GM12878 (cell line): ENCODE measurements at regions not wholly inside any gene's neighbourhood (a gene's known extent, or its start where the extent isn't known, plus 50 kb on each side); places are given as distances from the start of the nearest gene placed in this dataset.

Experiments
- ATAC-seq: fragments of 200-7000 bp; cut with Tn5 transposase; 3 replicates; pipeline ENCODE4 v1.9.1; 2020; ENCODE audit warnings: mild to moderate bottlenecking, moderate library complexity
- BruUV-seq: library from RNA; stranded (reverse); fragments of 400-500 nt; replicated peaks from 2 replicates; lab custom pipeline; 2021; lab: Mats Ljungman, UMichigan
- CTCF ChIA-PET: fragments of 300-600 bp; sonication (Branson Sonifier 250); formaldehyde crosslinking; extraction: SDS; loops from one replicate; lab custom pipeline; 2021; ENCODE audit warnings: inconsistent platforms; lab: Yijun Ruan, JAX
- POLR2A ChIA-PET: fragments of 350-600 bp; formaldehyde crosslinking; extraction: SDS; loops from one replicate; lab custom pipeline; 2021; ENCODE audit warnings: inconsistent platforms; lab: Charles Lee
- RAD21 ChIA-PET: fragments of 300-600 bp; sonication (Branson Sonifier 250); formaldehyde crosslinking; loops from one replicate; lab custom pipeline; 2023; ENCODE audit warnings: antibody characterized with exemption; ENCODE audit not compliant: unreplicated experiment; lab: Charles Lee
- SMC1A ChIA-PET: fragments of 300-600 bp; sonication (Branson Sonifier 250); formaldehyde crosslinking; loops from one replicate; lab custom pipeline; 2023; ENCODE audit not compliant: unreplicated experiment, uncharacterized antibody; lab: Charles Lee
- DNase-seq: peaks from one replicate; pipeline ENCODE4 v3.0.0-alpha.2; 2011; ENCODE audit warnings: low read depth, low spot score
- FAIRE-seq: peaks from 3 replicates; lab custom pipeline; 2011; peaks lifted over from hg19 to GRCh38; lab: Jason Lieb, UNC
- H2AFZ ChIP-seq: 2 replicates; pipeline ENCODE4 v1.6.0; 2011; ENCODE audit warnings: low read depth, low read length, control low read depth; ENCODE audit not compliant: control insufficient read depth
- H3K27ac ChIP-seq: 2 replicates; pipeline ENCODE4 v1.5.1; 2011; ENCODE audit warnings: control low read depth; ENCODE audit not compliant: control insufficient read depth, insufficient read depth
- H3K27me3 ChIP-seq, 2 experiments: replicated peaks in 1 of 2; 2 replicates each; pipeline versions ENCODE4 v1.6.0 to v1.6.1; 2011; ENCODE audit warnings: low read length in 1 of 2; ENCODE audit not compliant: control insufficient read depth in 2 of 2, insufficient read depth in 2 of 2
- H3K36me3 ChIP-seq, 2 experiments: 2 replicates each; pipeline ENCODE4 v1.5.1; 2011; ENCODE audit warnings: low read length in 1 of 2; ENCODE audit not compliant: control insufficient read depth in 2 of 2, insufficient read depth in 2 of 2
- H3K4me1 ChIP-seq: 2 replicates; pipeline ENCODE4 v1.6.1; 2011; ENCODE audit warnings: mild to moderate bottlenecking, low read length, moderate library complexity, mixed read lengths; ENCODE audit not compliant: control insufficient read depth, insufficient read depth
- H3K4me2 ChIP-seq: 2 replicates; pipeline ENCODE4 v1.6.0; 2011; ENCODE audit warnings: control low read depth; ENCODE audit not compliant: control insufficient read depth, insufficient read depth
- H3K4me3 ChIP-seq: fragments of 200-600 bp; sonication (generic); 2 replicates; pipeline ENCODE4 v1.5.1; 2016
- H3K79me2 ChIP-seq: 2 replicates; pipeline ENCODE4 v1.6.0; 2011; ENCODE audit warnings: low read length; ENCODE audit not compliant: control insufficient read depth, insufficient read depth
- H3K9ac ChIP-seq: 2 replicates; pipeline ENCODE4 v1.8.0; 2011; ENCODE audit warnings: low read length, control low read depth, mixed read lengths; ENCODE audit not compliant: control insufficient read depth, insufficient read depth
- H3K9me3 ChIP-seq: replicated peaks from 3 replicates; pipeline ENCODE4 v1.5.1; 2011; ENCODE audit warnings: mild to moderate bottlenecking, low read length; ENCODE audit not compliant: control insufficient read depth, insufficient read depth
- H4K20me1 ChIP-seq: 2 replicates; pipeline ENCODE4 v1.6.0; 2011; ENCODE audit not compliant: control insufficient read depth, insufficient read depth
- ATF3 ChIP-seq: IDR thresholded peaks from 2 replicates; pipeline ENCODE4 v1.6.1; 2011; ENCODE audit warnings: low read depth, mild to moderate bottlenecking, low read length, moderate library complexity, borderline replicate concordance; ENCODE audit errors: extremely low read depth
- CHD2 ChIP-seq: IDR thresholded peaks from 2 replicates; pipeline ENCODE4 v1.6.1; 2011; ENCODE audit warnings: low read depth, low read length, improper control_type of control experiment, borderline replicate concordance
- EZH2 ChIP-seq: IDR thresholded peaks from 2 replicates; pipeline ENCODE4 v1.6.1; 2012; ENCODE audit warnings: low read depth, mild to moderate bottlenecking, control low read depth, inconsistent platforms, low read length, borderline replicate concordance; ENCODE audit not compliant: control insufficient read depth
- IKZF1 ChIP-seq: fragments of 450-650 bp; conservative IDR thresholded peaks from 2 replicates; pipeline ENCODE4 v1.6.1; 2017; ENCODE audit warnings: antibody characterized with exemption, mild to moderate bottlenecking
- MTA2 ChIP-seq: fragments of 450-650 bp; IDR thresholded peaks from 2 replicates; pipeline ENCODE4 v1.6.1; 2016; ENCODE audit warnings: low read depth, mild to moderate bottlenecking, moderate library complexity
- NFXL1 ChIP-seq: fragments of 450-650 bp; IDR thresholded peaks from 2 replicates; pipeline ENCODE4 v1.6.1; 2017; ENCODE audit warnings: antibody characterized with exemption, mild to moderate bottlenecking, borderline replicate concordance
- NR2F1 ChIP-seq: fragments of 450-650 bp; conservative IDR thresholded peaks from 2 replicates; pipeline ENCODE4 v1.6.1; 2017; ENCODE audit warnings: mild to moderate bottlenecking
- POLR2AphosphoS2 ChIP-seq: IDR thresholded peaks from 2 replicates; pipeline ENCODE4 v1.6.1; 2011; ENCODE audit warnings: low read depth, mild to moderate bottlenecking, low read length, improper control_type of control experiment, moderate library complexity
- POLR2AphosphoS5 ChIP-seq: IDR thresholded peaks from 2 replicates; pipeline ENCODE4 v1.6.1; 2011; ENCODE audit warnings: mild to moderate bottlenecking, low read length, inconsistent platforms
- RBBP5 ChIP-seq: fragments of 200-600 bp; sonication (generic); conservative IDR thresholded peaks from 2 replicates; pipeline ENCODE4 v1.6.1; 2016
- ZNF24 ChIP-seq: fragments of 450-650 bp; IDR thresholded peaks from 2 replicates; pipeline ENCODE4 v1.6.1; 2017; ENCODE audit warnings: antibody characterized with exemption, mild to moderate bottlenecking
- ZNF274 ChIP-seq: IDR thresholded peaks from one replicate; pipeline ENCODE4 v1.8.0; 2011; ENCODE audit not compliant: insufficient read length, insufficient read depth
- WGBS: methylation state at CpG from one replicate; pipeline ENCODE4 v1.1.6; 2016; ENCODE audit warnings: low lambda C conversion rate; ENCODE audit not compliant: insufficient replicate concordance, insufficient coverage; ENCODE audit errors: missing lambda C conversion rate; 5-methylcytosine and 5-hydroxymethylcytosine counted together
- in situ Hi-C: fragments of 300-500 bp; cut with MboI; formaldehyde crosslinking; loops from 9 replicates; pipeline ENCODE4 v1.14.3; 2018; ENCODE audit warnings: mixed read lengths
- intact Hi-C: fragments of 100-400 bp; cut with micrococcal nuclease; formaldehyde crosslinking; loops from one replicate; pipeline ENCODE4 v1.14.2; 2022; ENCODE audit not compliant: unreplicated experiment
- TF ChIP-seq, protein P1 (sequence below): fragments of 450-650 bp; IDR thresholded peaks from 2 replicates; pipeline ENCODE4 v1.6.1; 2018; ENCODE audit warnings: mild to moderate bottlenecking, low read depth, moderate library complexity; ENCODE audit not compliant: partially characterized antibody
- TF ChIP-seq, protein P2 (sequence below): fragments of 450-650 bp; formaldehyde crosslinking; IDR thresholded peaks from 2 replicates; pipeline ENCODE4 v1.5.0; 2022; ENCODE audit warnings: mild to moderate bottlenecking, missing genetic modification characterization
- TF ChIP-seq, protein P3 (sequence below), 3 experiments: IDR thresholded peaks in 2 of 3; conservative IDR thresholded peaks in 1 of 3; 2 replicates each; pipeline ENCODE4 v1.5.1; 2011; ENCODE audit warnings: low read depth in 3 of 3, low read length in 3 of 3, mild to moderate bottlenecking in 3 of 3, control low read depth in 2 of 3, moderate library complexity in 2 of 3, inconsistent platforms in 1 of 3, mixed read lengths in 1 of 3; ENCODE audit not compliant: control insufficient read depth in 2 of 3, insufficient read depth in 1 of 3; ENCODE audit errors: extremely low read depth in 1 of 3

- ChIA-PET RAD21 (interaction anchor here (1.0 to 4.2 kb wide), 5 partner anchors 10 to 129 kb away, joined by 3 to 23 read pairs (median 5); no protein-coding TSS in a partner anchor), POLR2A (interaction anchor here (0.6 to 3.3 kb wide), 3 partner anchors 10 to 53 kb away, joined by 3 to 14 read pairs (median 3); no protein-coding TSS in a partner anchor), CTCF (interaction anchor here (0.5 to 2.4 kb wide), 4 partner anchors 10 to 1401 kb away, joined by 3 to 12 read pairs (median 4); no protein-coding TSS in a partner anchor), SMC1A (interaction anchor here (0.8 to 6.5 kb wide), 8 partner anchors 12 to 83 kb away, joined by 3 to 74 read pairs (median 3); no protein-coding TSS in a partner anchor)
- no peak overlapping the region for H3K4me2 ChIP-seq
- ATAC-seq, result no peak
- in situ Hi-C loops (no loop called here), intact Hi-C loops (no loop called here)
- DNase-seq, result no peak
- no peaks in the 10 kb centered on the region for H3K36me3 ChIP-seq
- no peak overlapping the region for H3K9ac ChIP-seq
- H4K20me1 ChIP-seq, result no peaks in the 10 kb centered on the region
- H3K9me3 ChIP-seq, result no peaks in the 10 kb centered on the region
- BruUV-seq, result no TSS peak
- no peak overlapping the region for H2AFZ ChIP-seq
- FAIRE-seq, result no peak
- no peaks in the 10 kb centered on the region; the same call in 1 of the 2 replicates for H3K4me1 ChIP-seq
- no peaks in the 10 kb centered on the region for H3K79me2 ChIP-seq
- H3K27me3 ChIP-seq, result no peaks in the 10 kb centered on the region
- no peak overlapping the region for H3K4me3 ChIP-seq
- H3K27ac ChIP-seq, result no peak overlapping the region
- WGBS, result 86% methylated on average over 1 of the region's 1 CpG
- TF ChIP-seq EZH2, result no peak
- no peak for TF ChIP-seq NFXL1
- TF ChIP-seq, protein P1, sequence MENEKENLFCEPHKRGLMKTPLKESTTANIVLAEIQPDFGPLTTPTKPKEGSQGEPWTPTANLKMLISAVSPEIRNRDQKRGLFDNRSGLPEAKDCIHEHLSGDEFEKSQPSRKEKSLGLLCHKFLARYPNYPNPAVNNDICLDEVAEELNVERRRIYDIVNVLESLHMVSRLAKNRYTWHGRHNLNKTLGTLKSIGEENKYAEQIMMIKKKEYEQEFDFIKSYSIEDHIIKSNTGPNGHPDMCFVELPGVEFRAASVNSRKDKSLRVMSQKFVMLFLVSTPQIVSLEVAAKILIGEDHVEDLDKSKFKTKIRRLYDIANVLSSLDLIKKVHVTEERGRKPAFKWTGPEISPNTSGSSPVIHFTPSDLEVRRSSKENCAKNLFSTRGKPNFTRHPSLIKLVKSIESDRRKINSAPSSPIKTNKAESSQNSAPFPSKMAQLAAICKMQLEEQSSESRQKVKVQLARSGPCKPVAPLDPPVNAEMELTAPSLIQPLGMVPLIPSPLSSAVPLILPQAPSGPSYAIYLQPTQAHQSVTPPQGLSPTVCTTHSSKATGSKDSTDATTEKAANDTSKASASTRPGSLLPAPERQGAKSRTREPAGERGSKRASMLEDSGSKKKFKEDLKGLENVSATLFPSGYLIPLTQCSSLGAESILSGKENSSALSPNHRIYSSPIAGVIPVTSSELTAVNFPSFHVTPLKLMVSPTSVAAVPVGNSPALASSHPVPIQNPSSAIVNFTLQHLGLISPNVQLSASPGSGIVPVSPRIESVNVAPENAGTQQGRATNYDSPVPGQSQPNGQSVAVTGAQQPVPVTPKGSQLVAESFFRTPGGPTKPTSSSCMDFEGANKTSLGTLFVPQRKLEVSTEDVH, result no peak
- TF ChIP-seq POLR2AphosphoS2, result no peak
- no peak for TF ChIP-seq ZNF24
- TF ChIP-seq ATF3, result no peak
- no peak for TF ChIP-seq POLR2AphosphoS5
- TF ChIP-seq NR2F1, result no peak
- no peak for TF ChIP-seq CHD2
- TF ChIP-seq RBBP5, result no peak
- TF ChIP-seq ZNF274, result no peak
- TF ChIP-seq, protein P2, sequence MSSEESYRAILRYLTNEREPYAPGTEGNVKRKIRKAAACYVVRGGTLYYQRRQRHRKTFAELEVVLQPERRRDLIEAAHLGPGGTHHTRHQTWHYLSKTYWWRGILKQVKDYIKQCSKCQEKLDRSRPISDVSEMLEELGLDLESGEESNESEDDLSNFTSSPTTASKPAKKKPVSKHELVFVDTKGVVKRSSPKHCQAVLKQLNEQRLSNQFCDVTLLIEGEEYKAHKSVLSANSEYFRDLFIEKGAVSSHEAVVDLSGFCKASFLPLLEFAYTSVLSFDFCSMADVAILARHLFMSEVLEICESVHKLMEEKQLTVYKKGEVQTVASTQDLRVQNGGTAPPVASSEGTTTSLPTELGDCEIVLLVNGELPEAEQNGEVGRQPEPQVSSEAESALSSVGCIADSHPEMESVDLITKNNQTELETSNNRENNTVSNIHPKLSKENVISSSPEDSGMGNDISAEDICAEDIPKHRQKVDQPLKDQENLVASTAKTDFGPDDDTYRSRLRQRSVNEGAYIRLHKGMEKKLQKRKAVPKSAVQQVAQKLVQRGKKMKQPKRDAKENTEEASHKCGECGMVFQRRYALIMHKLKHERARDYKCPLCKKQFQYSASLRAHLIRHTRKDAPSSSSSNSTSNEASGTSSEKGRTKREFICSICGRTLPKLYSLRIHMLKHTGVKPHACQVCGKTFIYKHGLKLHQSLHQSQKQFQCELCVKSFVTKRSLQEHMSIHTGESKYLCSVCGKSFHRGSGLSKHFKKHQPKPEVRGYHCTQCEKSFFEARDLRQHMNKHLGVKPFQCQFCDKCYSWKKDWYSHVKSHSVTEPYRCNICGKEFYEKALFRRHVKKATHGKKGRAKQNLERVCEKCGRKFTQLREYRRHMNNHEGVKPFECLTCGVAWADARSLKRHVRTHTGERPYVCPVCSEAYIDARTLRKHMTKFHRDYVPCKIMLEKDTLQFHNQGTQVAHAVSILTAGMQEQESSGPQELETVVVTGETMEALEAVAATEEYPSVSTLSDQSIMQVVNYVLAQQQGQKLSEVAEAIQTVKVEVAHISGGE, result no peak
- TF ChIP-seq MTA2, result no peak
- TF ChIP-seq, protein P3, sequence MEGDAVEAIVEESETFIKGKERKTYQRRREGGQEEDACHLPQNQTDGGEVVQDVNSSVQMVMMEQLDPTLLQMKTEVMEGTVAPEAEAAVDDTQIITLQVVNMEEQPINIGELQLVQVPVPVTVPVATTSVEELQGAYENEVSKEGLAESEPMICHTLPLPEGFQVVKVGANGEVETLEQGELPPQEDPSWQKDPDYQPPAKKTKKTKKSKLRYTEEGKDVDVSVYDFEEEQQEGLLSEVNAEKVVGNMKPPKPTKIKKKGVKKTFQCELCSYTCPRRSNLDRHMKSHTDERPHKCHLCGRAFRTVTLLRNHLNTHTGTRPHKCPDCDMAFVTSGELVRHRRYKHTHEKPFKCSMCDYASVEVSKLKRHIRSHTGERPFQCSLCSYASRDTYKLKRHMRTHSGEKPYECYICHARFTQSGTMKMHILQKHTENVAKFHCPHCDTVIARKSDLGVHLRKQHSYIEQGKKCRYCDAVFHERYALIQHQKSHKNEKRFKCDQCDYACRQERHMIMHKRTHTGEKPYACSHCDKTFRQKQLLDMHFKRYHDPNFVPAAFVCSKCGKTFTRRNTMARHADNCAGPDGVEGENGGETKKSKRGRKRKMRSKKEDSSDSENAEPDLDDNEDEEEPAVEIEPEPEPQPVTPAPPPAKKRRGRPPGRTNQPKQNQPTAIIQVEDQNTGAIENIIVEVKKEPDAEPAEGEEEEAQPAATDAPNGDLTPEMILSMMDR (IDR thresholded peaks at IDR 0.05 in 2 of 3, conservative IDR thresholded peaks at IDR 0.05 in 1 of 3; ENCODE audit: control insufficient read depth in 2 of 3, extremely low read depth in 1 of 3, insufficient read depth in 1 of 3, low read depth in 3 of 3, low read length in 3 of 3), result no peak
- TF ChIP-seq IKZF1, result no peak
These were observed 76.6 kb upstream of the PRLR start for GRCh38 chr5:35306716-35307365.
